GM23248 (cell line): ENCODE measurements at regions not wholly inside any gene's neighbourhood (a gene's known extent, or its start where the extent isn't known, plus 50 kb on each side); places are given as distances from the start of the nearest gene placed in this dataset.

Experiments
- EZH2 ChIP-seq: fragments of 200-600 bp; sonication (generic); IDR thresholded peaks from 2 replicates; pipeline ENCODE4 v1.6.1; 2018; ENCODE audit warnings: antibody characterized with exemption, mild to moderate bottlenecking; ENCODE audit not compliant: insufficient read depth, poor library complexity, severe bottlenecking
- EZH2phosphoT487 ChIP-seq: fragments of 200-600 bp; sonication (generic); IDR thresholded peaks from 2 replicates; pipeline ENCODE4 v1.6.1; 2018; ENCODE audit warnings: antibody characterized with exemption, moderate library complexity, mild to moderate bottlenecking, low read depth; ENCODE audit not compliant: insufficient read depth

DNA sequence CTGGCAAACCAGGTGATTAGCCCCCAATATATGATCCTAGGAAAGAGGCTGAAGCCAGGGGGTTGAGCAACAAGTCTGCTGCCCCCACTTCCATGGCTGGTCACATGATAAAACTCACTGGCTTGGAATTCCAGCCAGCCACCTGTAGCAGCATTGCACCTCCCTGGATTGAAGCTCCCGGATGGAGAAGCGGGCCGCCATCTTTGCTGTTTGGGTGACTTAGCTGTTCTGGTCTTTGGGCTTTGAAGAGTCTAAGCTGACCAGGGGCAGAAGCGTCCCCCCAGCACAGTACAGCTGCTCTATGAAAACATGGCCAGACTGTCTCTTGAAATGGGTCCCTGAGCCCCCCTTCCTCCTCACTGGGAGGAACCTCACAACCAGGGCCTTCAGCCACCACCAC lies 610.2 kb downstream of the ANXA1 start:
- TF ChIP-seq EZH2phosphoT487 (no peak), EZH2 (no peak)
